HK-2 (cell line): ENCODE measurements at regions not wholly inside any gene's neighbourhood (a gene's known extent, or its start where the extent isn't known, plus 50 kb on each side); places are given as distances from the start of the nearest gene placed in this dataset.

Experiments
- DNase-seq: peaks from one replicate; pipeline ENCODE4 v3.0.0-alpha.2; 2018; ENCODE audit not compliant: unreplicated experiment

DNA sequence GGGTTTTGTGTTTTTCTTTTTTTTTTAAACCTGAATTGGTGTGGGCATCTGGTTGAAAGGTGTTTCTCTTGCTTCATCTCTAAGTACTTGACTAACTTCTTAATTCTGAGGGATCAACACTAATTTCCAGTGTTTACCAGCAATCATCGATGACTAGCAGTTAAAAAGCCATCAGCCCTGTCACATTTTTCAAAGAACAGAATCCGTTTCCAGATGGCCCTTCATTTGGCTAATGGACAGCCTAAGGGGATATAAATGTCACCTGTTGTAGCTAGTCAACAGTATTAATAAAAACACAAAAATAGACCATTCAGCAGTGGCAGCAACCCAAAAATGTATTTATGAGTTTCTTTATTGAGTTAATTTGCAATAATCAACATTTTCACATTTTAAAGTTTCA is 1076.5 kb downstream of the MAT2B start:
- no peak for DNase-seq

DNA sequence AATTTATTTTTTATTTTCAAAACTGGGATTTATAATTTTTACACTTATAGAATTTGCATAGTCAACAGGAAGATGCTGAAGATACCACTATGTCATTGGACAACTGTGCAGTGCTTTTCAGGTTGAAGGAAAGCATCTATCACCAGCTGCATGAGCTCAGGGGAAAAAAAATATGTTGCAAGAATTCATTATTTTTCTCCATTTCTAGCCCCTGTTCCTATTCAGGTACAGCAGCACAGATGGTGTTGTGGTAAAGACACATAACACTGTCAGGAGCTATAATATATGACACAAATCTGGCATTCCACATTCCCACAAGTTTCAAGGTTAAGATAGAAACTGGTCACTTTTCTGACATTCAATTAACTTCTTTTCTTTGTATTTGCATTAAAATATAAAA is 1088.6 kb downstream of the MAT2B start:
- DNase-seq = no peak

DNA sequence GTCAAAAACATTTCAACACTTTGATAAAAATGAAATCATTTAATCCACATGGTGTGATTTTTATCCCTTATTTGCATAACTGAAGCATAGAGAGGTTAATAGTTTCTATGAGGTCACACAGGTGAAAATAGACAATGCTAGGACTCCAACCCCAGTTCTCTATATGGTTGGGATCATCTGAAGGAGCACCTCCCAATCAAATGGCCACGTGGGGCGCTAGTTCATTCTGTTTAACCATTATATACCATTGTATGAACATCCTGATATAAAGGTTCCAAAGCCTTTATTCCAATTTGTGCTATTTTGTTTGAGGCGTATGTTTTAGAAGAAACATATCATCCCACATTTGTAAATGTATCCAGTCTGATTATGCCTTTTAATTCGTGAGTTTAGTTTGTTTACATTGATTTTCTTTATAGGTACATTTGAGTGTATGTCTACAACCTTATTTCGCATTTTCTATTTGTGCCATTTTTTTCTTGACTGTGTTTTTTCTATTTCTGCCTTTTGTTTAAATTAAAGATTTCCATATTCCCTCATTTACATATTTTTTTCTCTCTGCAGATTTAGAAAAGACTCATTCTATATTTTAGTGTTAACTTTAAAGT is 1092.0 kb downstream of the MAT2B start:
- DNase-seq = no peak

DNA sequence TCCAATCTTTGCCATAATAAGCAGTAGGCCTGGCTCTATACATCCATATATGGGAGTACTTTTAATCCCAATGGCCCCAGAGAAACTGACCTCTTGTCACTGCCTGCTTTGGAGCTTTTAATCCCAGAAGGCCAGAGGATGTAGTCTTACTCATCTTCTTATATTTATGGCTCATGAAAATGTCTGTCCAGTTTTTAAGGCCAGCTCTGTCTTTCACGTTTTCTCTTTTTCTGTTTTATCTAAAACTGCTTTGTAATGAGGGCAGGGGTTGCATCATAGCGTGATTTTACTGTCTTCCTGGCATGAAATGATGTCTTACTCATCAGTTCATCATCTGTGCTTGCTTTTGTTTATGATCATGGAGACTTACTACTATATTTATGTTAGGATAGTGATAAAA is 1094.9 kb downstream of the MAT2B start:
- DNase-seq = no peak

DNA sequence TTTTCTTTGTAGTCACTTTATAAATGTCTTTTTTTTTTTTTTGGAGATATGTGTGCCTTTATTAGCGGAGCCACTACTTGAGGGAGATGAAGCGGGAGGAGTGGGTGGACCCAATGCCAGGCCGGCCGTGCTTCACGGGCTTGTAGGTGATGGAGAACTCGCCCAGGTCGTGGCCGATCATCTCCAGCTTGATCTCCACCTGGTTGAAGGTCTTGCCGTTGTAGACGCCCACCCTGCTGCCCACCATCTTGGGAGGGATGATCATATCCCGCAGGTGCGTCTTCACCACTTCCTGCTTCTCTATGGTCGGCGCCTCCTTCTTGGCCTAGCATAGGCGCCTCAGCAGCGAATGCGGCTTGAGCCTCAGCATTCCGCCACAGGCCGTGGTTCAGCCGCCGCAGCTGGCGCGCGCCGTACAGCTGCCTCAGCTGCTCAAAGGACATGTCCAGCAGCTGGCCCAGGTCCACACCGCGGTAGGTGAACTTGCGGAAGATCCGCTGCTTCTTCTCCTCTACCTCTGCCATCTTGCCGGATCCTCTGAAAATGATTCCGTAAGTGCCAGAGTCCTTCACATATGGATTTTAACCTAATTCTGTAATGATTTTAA is 1095.6 kb downstream of the MAT2B start:
- no peak for DNase-seq

- no peak for DNase-seq
Observed at GRCh38 chr5:164608507-164608906, 1103.1 kb downstream of the MAT2B start.

DNA sequence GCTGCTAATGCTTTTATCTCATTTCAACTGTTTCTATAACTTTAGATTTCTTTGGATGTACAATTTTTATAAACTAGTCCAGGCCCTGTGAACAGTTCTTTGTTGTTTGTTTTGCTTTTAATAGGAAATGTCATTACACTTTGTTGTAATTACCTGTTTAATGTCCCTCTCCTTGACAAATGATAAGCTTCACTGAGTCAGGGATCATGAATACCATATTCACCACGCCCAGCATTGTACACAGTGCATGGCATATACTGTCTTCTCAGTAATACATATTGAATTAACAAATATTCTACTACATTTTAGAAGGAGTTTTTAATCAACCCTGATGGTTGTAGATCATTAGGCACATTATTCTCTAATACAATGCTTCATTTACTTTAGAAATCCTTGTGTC is 1105.0 kb downstream of the MAT2B start:
- no peak for DNase-seq

GRCh38 chr5:164614707-164615106 is 1109.3 kb downstream of the MAT2B start:
- no peak for DNase-seq

GRCh38 chr5:164617290-164617689 is 1111.9 kb downstream of the MAT2B start:
- no peak for DNase-seq

GRCh38 chr5:164627021-164627420 is 1121.6 kb downstream of the MAT2B start:
- DNase-seq = no peak

GRCh38 chr5:164636456-164636855 is 1131.0 kb downstream of the MAT2B start:
- no peak for DNase-seq

- no peak for DNase-seq
Observed at GRCh38 chr5:164637931-164638521, 1132.6 kb downstream of the MAT2B start.

- DNase-seq = no peak
Observed at GRCh38 chr5:164649266-164649665, 1143.8 kb downstream of the MAT2B start.

DNA sequence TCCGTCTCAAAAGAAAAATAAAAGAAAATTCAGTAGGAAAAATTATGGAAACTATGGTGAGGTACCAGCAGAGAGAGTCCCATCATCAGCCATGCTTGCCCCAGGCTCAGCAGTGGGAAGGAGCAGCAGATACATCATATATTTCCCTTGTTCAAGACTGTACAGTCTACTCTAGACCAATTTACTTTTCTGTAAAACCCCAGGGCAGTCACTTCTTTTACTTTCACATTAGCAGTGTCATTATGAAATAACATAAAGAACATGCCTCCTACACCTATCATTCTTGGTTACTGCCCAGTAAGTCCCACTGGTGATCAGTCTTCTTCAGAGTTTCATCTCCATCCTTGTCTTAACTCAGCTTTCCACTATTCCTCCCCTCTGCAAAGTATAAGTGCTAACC is 1145.0 kb downstream of the MAT2B start:
- no peak for DNase-seq

GRCh38 chr5:164651546-164652275 is 1146.3 kb downstream of the MAT2B start:
- DNase-seq = no peak

DNA sequence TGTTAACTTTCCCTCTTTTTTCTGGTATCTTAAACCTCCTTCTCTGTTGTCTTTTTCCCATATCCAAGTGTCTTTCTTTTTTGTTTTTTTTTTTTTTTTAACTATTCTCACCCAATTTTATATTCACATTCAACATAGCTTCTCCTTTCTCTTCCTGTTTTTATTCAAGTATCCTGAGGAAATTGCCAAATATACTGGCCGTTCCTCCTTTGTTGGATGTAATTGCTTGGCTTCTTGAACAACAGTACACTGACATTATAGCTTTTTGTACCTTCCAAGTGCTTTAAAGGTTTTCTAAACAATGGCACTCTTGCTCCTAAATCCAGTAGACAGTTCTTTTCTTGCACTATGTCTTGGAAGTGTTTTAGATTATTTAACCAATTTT is 1146.8 kb downstream of the MAT2B start:
- DNase-seq = no peak

GRCh38 chr5:164663198-164663989 is 1158.0 kb downstream of the MAT2B start:
- DNase-seq = no peak

DNA sequence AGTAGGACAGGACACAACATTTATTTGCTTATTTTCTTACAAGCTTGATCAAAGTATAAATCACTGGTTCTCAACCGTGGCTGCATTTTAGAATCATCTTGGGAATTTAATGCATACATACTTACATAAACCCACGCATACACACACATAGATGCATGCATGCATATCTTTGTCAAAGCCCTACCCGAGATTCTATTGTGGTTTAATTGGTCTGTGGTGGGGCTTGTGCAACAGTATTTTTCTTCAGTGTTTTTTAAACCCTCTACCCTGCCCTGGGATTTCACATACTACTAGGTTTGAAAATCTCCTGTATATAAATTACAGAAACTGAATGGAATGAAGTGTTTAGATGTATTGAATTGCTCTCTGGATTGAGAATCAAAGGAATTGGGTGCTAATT is 1166.2 kb downstream of the MAT2B start:
- DNase-seq = no peak

GRCh38 chr5:164672205-164672604 is 1166.8 kb downstream of the MAT2B start:
- no peak for DNase-seq

DNA sequence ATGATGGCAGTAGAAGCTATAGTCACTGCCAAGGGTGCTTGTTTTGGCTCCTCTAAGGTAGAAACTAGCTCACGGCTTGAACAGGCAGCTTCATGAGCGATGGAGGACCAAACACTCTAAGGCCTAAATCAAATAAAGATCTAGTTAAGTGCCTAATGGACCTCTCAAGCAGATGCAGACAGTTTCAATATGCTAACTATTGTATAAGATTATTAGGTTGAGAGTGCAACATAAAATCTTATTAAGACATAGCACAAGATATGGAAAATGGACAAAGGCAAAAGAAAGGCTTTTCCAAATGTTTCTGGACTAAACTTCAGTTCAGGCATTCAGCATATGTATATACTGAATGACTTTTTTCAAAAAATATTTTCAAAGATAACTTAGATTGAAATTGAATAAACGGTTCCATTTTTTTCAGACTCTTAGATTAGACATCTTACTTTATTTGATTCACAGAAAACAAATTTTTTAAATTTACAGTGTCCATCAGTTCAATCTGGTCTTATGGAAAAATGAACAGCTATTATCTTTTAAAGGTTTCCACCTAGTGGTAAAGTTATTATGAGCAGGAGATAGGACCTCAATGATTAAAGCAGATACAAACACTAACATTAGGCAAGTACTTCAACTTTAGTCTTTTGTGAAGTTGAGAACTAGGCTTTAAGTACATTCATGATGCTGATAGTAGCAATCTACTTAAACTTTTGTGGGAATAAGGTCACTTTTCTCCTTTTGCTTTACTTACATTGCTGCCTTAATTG is 1167.7 kb downstream of the MAT2B start:
- no peak for DNase-seq

GRCh38 chr5:164679461-164679860 is 1174.0 kb downstream of the MAT2B start:
- no peak for DNase-seq
